ENCODE measurements at regions not wholly inside any gene's neighbourhood (a gene's known extent, or its start where the extent isn't known, plus 50 kb on each side); places are given as distances from the start of the nearest gene placed in this dataset.

GRCh38 chr7:45358287-45358686 lies 200.7 kb downstream of the RAMP3 start:
- H3K4me3 ChIP-seq (ENCODE audit: control insufficient read depth, low read depth, low read length): no peak overlapping the region
- no peak for DNase-seq (ENCODE audit: low read depth)
- TF ChIP-seq, protein P1, sequence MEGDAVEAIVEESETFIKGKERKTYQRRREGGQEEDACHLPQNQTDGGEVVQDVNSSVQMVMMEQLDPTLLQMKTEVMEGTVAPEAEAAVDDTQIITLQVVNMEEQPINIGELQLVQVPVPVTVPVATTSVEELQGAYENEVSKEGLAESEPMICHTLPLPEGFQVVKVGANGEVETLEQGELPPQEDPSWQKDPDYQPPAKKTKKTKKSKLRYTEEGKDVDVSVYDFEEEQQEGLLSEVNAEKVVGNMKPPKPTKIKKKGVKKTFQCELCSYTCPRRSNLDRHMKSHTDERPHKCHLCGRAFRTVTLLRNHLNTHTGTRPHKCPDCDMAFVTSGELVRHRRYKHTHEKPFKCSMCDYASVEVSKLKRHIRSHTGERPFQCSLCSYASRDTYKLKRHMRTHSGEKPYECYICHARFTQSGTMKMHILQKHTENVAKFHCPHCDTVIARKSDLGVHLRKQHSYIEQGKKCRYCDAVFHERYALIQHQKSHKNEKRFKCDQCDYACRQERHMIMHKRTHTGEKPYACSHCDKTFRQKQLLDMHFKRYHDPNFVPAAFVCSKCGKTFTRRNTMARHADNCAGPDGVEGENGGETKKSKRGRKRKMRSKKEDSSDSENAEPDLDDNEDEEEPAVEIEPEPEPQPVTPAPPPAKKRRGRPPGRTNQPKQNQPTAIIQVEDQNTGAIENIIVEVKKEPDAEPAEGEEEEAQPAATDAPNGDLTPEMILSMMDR (conservative IDR thresholded peaks at IDR 0.05; ENCODE audit: control insufficient read depth, insufficient read depth, low read depth, low read length): no peak

GRCh38 chr7:45359250-45359649 lies 201.7 kb downstream of the RAMP3 start:
- TF ChIP-seq, protein P1 (conservative IDR thresholded peaks at IDR 0.05; ENCODE audit: control insufficient read depth, insufficient read depth, low read depth, low read length): no peak
- DNase-seq (ENCODE audit: low read depth): no peak
- H3K4me3 ChIP-seq (ENCODE audit: control insufficient read depth, low read depth, low read length): no peak overlapping the region

GRCh38 chr7:45359776-45360175 lies 202.2 kb downstream of the RAMP3 start:
- DNase-seq (ENCODE audit: low read depth): no peak
- TF ChIP-seq, protein P1 (conservative IDR thresholded peaks at IDR 0.05; ENCODE audit: control insufficient read depth, insufficient read depth, low read depth, low read length): no peak
- no peak overlapping the region for H3K4me3 ChIP-seq (ENCODE audit: control insufficient read depth, low read depth, low read length)

- no peak overlapping the region for H3K4me3 ChIP-seq (ENCODE audit: control insufficient read depth, low read depth, low read length)
- no peak for DNase-seq (ENCODE audit: low read depth)
- TF ChIP-seq, protein P1 (conservative IDR thresholded peaks at IDR 0.05; ENCODE audit: control insufficient read depth, insufficient read depth, low read depth, low read length): no peak
Measured at GRCh38 chr7:45363669-45364068, 206.1 kb downstream of the RAMP3 start.

GRCh38 chr7:45365341-45365740 lies 207.8 kb downstream of the RAMP3 start:
- no peak overlapping the region for H3K4me3 ChIP-seq (ENCODE audit: control insufficient read depth, low read depth, low read length)
- DNase-seq (ENCODE audit: low read depth): no peak
- TF ChIP-seq, protein P1 (conservative IDR thresholded peaks at IDR 0.05; ENCODE audit: control insufficient read depth, insufficient read depth, low read depth, low read length): no peak

- TF ChIP-seq, protein P1 (conservative IDR thresholded peaks at IDR 0.05; ENCODE audit: control insufficient read depth, insufficient read depth, low read depth, low read length): no peak
- no peak overlapping the region for H3K4me3 ChIP-seq (ENCODE audit: control insufficient read depth, low read depth, low read length)
- DNase-seq (ENCODE audit: low read depth): no peak
Measured at GRCh38 chr7:45366475-45366874, 207.7 kb upstream of the ADCY1 start.

DNA sequence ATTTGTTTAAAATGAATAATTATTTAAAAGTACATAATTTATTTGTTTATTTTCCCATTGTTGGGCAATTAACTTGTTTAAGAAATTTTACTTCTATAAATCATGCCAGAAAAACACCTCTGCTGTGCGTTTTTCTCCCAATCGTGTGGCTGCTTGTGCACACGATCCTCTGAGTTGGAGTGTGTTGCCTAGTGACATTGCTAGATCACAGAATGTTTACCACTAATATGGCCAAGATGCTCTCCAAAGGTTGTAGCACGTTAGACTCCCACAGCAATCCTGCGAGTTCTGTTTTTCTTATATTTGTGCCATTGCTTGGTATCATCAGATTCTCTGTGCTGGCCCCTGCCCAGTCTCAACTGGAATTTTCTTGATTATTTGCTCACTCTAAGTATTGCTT lies 207.1 kb upstream of the ADCY1 start:
- no peak for DNase-seq (ENCODE audit: low read depth)
- no peak overlapping the region for H3K4me3 ChIP-seq (ENCODE audit: control insufficient read depth, low read depth, low read length)
- TF ChIP-seq, protein P1 (conservative IDR thresholded peaks at IDR 0.05; ENCODE audit: control insufficient read depth, insufficient read depth, low read depth, low read length): no peak

Measured in fibroblast of mammary gland (primary cell).